Spinal cord (tissue), 9 donors: ENCODE measurements at regions not wholly inside any gene's neighbourhood (a gene's known extent, or its start where the extent isn't known, plus 50 kb on each side); places are given as distances from the start of the nearest gene placed in this dataset.
"Not testable (repeated sequence)": the region's sequence is repeated elsewhere in the genome, so short reads cannot be mapped to it uniquely, and the experiment has no call there.

Experiments
- DNase-seq, 6 donors: peaks; one replicate each; pipeline versions ENCODE4 v3.0.0 to v3.0.0-alpha.2; 2013 to 2015; ENCODE audit warnings: low spot score in 6 of 6, low read depth in 4 of 6
- H3K27ac ChIP-seq: one replicate; pipeline ENCODE4 v1.5.1; 2013; ENCODE audit warnings: low read depth, low read length, control low read depth
- H3K27me3 ChIP-seq: one replicate; pipeline ENCODE4 v1.6.1; 2013; ENCODE audit warnings: low read length; ENCODE audit not compliant: control insufficient read depth, insufficient read depth
- H3K36me3 ChIP-seq: one replicate; pipeline ENCODE4 v1.6.1; 2013; ENCODE audit warnings: low read length; ENCODE audit not compliant: control insufficient read depth, insufficient read depth
- H3K4me1 ChIP-seq: one replicate; pipeline ENCODE4 v1.6.1; 2013; ENCODE audit warnings: low read length; ENCODE audit not compliant: control insufficient read depth, insufficient read depth
- H3K4me3 ChIP-seq: one replicate; pipeline ENCODE4 v1.5.1; 2013; ENCODE audit warnings: low read depth, low read length, control low read depth
- H3K9me3 ChIP-seq: one replicate; pipeline ENCODE4 v1.6.1; 2013; ENCODE audit warnings: low read length; ENCODE audit not compliant: control insufficient read depth, insufficient read depth
- WGBS: methylation state at CpG from one replicate; pipeline ENCODE4 v1.1.5; 2013; ENCODE audit warnings: missing lambda C conversion rate; ENCODE audit not compliant: insufficient coverage; 5-methylcytosine and 5-hydroxymethylcytosine counted together
- donor health status: healthy.

- Histone ChIP-seq H3K4me1 (no peaks in the 10 kb centered on the region), H3K27ac (no peak overlapping the region), H3K9me3 (no peaks in the 10 kb centered on the region), H3K36me3 (no peaks in the 10 kb centered on the region), H3K27me3 (no peaks in the 10 kb centered on the region), H3K4me3 (no peak overlapping the region)
- DNase-seq = no peak
- WGBS = 50% methylated on average over 1 of the region's 2 CpGs
Measured at GRCh38 chrX:110509755-110510532, 151.3 kb downstream of the RTL9 start.

- H3K4me3 ChIP-seq = no peak overlapping the region
- H3K27me3 ChIP-seq = no peaks in the 10 kb centered on the region
- H3K9me3 ChIP-seq = no peaks in the 10 kb centered on the region
- no CpG with 5 or more reads among the region's 2 CpGs for WGBS
- no peak overlapping the region for H3K27ac ChIP-seq
- no peaks in the 10 kb centered on the region for H3K4me1 ChIP-seq
- no peaks in the 10 kb centered on the region for H3K36me3 ChIP-seq
- no peak for DNase-seq
Measured at GRCh38 chrX:110511238-110511637, 152.6 kb downstream of the RTL9 start.

GRCh38 chrX:110512341-110512740, 153.7 kb downstream of the RTL9 start:
- H3K4me1 ChIP-seq = no peaks in the 10 kb centered on the region
- no CpG with 5 or more reads among the region's 1 CpG for WGBS
- no peak overlapping the region for H3K4me3 ChIP-seq
- no peaks in the 10 kb centered on the region for H3K36me3 ChIP-seq
- H3K27ac ChIP-seq = no peak overlapping the region
- H3K27me3 ChIP-seq = no peaks in the 10 kb centered on the region
- H3K9me3 ChIP-seq = no peaks in the 10 kb centered on the region
- no peak for DNase-seq

- Histone ChIP-seq H3K27ac (no peak overlapping the region), H3K9me3 (no peaks in the 10 kb centered on the region), H3K36me3 (no peaks in the 10 kb centered on the region), H3K4me1 (no peaks in the 10 kb centered on the region), H3K27me3 (peaks cover 2% of the 10 kb centered on the region), H3K4me3 (no peak overlapping the region)
- no peak for DNase-seq
- WGBS = no CpG with 5 or more reads among the region's 2 CpGs
Measured at GRCh38 chrX:110514509-110514908, 155.9 kb downstream of the RTL9 start.

DNA sequence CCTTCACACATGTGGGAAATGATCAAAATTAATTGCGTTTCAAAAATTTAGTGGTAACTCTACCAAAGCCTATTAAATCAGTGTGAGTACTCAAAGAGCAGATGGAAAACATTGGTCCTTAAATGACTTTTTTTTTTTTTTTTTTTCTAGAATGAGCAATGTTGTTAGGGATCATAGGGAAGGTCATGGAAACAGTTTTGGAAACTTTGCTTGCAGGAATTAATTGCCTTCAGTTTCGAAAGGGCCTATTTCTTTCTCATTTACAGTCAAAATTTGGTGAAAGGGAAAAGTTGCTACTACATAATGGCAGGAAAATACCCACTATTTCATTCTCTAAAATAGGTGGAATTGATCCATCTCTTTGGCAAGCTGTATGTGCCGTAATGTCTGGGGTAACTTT, 160.9 kb downstream of the RTL9 start:
- H3K9me3 ChIP-seq = no peaks in the 10 kb centered on the region
- WGBS = no CpG with 5 or more reads among the region's 3 CpGs
- H3K36me3 ChIP-seq = no peaks in the 10 kb centered on the region
- H3K4me3 ChIP-seq = no peak overlapping the region
- H3K27me3 ChIP-seq = peaks cover 4% of the 10 kb centered on the region
- no peaks in the 10 kb centered on the region for H3K4me1 ChIP-seq
- no peak overlapping the region for H3K27ac ChIP-seq
- DNase-seq = no peak

DNA sequence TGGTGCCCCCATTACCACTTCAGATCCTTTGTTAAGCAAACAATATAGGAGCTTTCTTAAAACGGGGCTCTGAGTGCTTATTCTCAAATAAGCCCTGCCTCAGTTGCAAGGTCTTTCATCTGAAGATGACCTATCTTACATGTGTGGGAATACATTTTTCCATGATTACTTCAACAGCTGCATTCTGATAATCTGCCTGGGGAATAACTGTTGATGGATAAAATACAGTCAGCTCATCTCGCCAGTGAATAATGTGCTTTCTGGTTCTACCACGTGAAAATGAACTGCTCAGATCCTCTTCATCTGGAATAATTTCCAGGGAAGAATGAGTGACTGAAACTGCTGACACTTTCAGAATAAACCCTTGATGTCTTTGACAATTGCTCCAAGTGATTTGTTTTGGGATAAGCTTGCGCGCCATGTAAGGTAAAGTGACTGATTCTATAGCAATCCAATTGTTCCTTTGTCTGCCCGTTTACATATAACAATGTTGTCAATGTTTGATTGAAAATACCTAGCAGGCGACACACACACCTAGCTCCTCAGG, 161.3 kb downstream of the RTL9 start:
- no peak for DNase-seq
- H3K4me1 ChIP-seq = no peaks in the 10 kb centered on the region
- WGBS = 60% methylated on average over 2 of the region's 7 CpGs
- no peak overlapping the region for H3K4me3 ChIP-seq
- H3K27ac ChIP-seq = no peak overlapping the region
- H3K27me3 ChIP-seq = peaks cover 4% of the 10 kb centered on the region
- no peaks in the 10 kb centered on the region for H3K36me3 ChIP-seq
- H3K9me3 ChIP-seq = no peaks in the 10 kb centered on the region

- not testable (repeated sequence) for H3K4me3 ChIP-seq, H3K9me3 ChIP-seq, H3K27me3 ChIP-seq, H3K4me1 ChIP-seq, H3K36me3 ChIP-seq, DNase-seq, H3K27ac ChIP-seq
- WGBS = 30% methylated on average over 2 of the region's 13 CpGs
Measured at GRCh38 chrX:110520652-110521051, 162.0 kb downstream of the RTL9 start.

GRCh38 chrX:110531873-110532580, 173.4 kb downstream of the RTL9 start:
- H3K27me3 ChIP-seq = peaks cover 3% of the 10 kb centered on the region
- H3K4me3 ChIP-seq = no peak overlapping the region
- DNase-seq = no peak
- peaks cover 2% of the 10 kb centered on the region for H3K9me3 ChIP-seq
- no peaks in the 10 kb centered on the region for H3K36me3 ChIP-seq
- no peaks in the 10 kb centered on the region for H3K4me1 ChIP-seq
- no peak overlapping the region for H3K27ac ChIP-seq
- no CpG with 5 or more reads among the region's 2 CpGs for WGBS

DNA sequence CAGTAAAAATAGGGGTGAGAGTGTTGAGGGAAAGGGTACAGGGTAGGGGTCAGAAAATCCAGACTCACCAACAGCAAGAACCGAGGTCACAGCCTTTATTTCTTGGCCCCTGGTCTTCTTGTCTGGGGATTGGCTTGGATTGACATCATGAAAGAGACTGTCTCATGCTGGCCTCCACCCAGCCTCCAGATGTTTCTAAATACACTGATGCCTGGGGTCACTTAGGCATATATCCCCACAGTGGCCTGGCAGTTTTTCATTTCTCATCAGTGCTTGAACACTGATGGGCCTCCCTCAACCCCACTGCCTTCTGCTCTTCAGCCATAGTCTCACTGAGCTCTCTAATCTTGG, 173.9 kb downstream of the RTL9 start:
- Histone ChIP-seq H3K27ac (no peak overlapping the region), H3K36me3 (no peaks in the 10 kb centered on the region), H3K27me3 (peaks cover 3% of the 10 kb centered on the region), H3K9me3 (peaks cover 2% of the 10 kb centered on the region), H3K4me1 (no peaks in the 10 kb centered on the region), H3K4me3 (no peak overlapping the region)
- WGBS = no CpG with 5 or more reads among the region's 1 CpG
- no peak for DNase-seq

- peaks cover 3% of the 10 kb centered on the region for H3K27me3 ChIP-seq
- no peaks in the 10 kb centered on the region for H3K36me3 ChIP-seq
- WGBS = no CpG with 5 or more reads among the region's 2 CpGs
- peaks cover 2% of the 10 kb centered on the region for H3K9me3 ChIP-seq
- no peak for DNase-seq
- no peak overlapping the region for H3K27ac ChIP-seq
- no peaks in the 10 kb centered on the region for H3K4me1 ChIP-seq
- no peak overlapping the region for H3K4me3 ChIP-seq
Measured at GRCh38 chrX:110536816-110537215, 178.2 kb downstream of the RTL9 start.
